ENCODE measurements at regions not wholly inside any gene's neighbourhood (a gene's known extent, or its start where the extent isn't known, plus 50 kb on each side); places are given as distances from the start of the nearest gene placed in this dataset.

DNA sequence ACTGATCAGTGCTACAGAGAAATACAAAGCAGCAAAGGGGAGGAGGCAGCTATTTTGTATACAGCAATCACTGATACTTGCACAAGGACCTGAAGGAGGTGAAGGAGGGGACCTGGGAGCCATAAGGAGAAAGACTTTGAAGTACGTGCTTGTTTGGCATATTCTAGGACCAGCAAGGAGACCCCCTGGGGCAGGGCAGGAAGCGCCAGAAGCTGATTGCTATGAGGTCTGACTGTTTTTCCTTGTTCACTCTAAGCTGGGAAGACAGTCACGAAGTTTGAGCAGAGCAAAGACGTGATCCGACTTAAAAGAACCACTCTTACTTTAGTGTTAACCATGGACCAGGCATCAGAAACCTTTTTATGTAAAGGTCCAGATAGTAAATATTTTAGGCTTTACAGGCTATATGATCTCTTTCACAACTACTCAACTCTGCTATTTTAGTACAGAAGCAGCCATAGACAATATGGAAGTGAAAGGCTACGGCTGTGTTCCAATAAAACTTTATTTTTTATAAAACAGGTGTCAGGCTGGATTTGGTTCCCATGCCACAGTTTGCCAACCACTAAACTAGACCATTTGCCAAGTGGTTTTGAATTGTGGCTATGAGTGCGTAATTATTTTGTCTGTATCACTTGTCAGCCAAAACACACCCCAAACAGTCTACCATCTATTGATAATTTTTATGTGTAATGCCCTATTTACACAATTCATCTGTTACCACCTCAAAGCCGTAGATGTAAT lies 217.9 kb downstream of the PRL start:
- peak; percentile 24 for DNase-seq

DNA sequence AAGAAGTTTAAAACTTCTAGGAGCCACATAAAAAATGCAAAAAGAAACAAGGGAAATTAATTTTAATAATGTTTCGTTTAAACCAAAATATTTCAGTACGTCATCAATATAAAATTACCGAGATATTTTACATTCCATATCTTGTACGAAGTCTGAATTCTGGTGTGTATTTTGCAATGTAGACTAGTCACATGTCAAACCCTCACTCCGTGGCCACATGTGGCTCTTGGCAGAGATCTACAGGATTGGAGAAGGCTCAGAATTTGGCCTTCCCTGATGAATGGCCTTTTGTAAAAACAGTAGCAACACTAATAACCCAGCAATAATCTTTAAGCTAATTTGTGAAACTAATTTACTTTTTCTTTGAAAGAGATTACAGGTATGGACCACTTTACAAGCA lies 217.1 kb downstream of the PRL start:
- DNase-seq, result no peak

DNA sequence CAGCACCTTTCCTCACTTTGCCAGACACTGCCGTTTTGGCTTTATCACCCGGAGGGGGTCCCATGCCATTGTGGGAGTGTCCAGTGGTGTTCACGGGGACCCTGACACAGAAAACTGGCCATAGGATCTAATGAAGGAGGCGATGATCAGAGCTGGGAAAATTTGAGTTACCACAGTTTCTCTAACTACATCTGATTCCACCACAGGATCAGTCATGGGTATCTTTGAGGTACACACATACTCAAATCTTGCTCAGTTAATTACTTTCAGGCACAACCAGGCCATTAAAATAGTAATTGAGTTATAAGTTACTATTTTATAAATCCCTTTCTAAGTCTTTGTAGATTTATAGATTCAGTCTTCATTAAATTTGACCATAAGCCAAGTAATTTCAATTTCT lies 215.1 kb downstream of the PRL start:
- DNase-seq, result no peak

GRCh38 chr6:22082218-22082617 lies 214.6 kb downstream of the PRL start:
- no peak for DNase-seq

- DNase-seq, result no peak
Measured at GRCh38 chr6:22083119-22083518, 213.7 kb downstream of the PRL start.

- peak; percentile 71 for DNase-seq
Measured at GRCh38 chr6:22087960-22088706, 208.7 kb downstream of the PRL start.

- DNase-seq, result no peak
Measured at GRCh38 chr6:22091424-22091948, 205.3 kb downstream of the PRL start.

- DNase-seq, result peak; percentile 74
Measured at GRCh38 chr6:22095836-22096235, 201.0 kb downstream of the PRL start.

GRCh38 chr6:22098601-22099031 lies 198.2 kb downstream of the PRL start:
- DNase-seq, result no peak

- DNase-seq, result no peak
Measured at GRCh38 chr6:22099231-22099630, 197.6 kb downstream of the PRL start.

GRCh38 chr6:22099923-22100322 lies 196.9 kb downstream of the PRL start:
- no peak for DNase-seq

DNA sequence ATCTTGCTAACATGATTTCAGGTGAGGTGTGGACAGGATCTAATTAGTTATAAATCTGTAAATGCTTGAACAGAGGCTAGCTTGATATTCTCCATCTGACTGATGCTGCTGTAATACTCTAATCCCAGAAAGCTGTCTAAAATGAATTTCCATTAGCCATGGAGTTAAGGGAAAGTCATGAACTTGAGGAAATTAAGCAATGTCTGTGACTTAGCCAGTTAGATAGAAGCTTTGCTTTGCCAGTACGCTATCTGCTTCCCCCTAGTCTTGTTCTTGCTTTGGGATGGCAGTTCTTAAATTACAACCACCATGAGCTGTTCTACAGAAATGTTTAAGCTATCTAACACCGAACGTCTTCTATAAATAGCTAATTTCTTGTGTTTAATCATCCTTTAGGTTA lies 195.7 kb downstream of the PRL start:
- DNase-seq, result no peak

DNA sequence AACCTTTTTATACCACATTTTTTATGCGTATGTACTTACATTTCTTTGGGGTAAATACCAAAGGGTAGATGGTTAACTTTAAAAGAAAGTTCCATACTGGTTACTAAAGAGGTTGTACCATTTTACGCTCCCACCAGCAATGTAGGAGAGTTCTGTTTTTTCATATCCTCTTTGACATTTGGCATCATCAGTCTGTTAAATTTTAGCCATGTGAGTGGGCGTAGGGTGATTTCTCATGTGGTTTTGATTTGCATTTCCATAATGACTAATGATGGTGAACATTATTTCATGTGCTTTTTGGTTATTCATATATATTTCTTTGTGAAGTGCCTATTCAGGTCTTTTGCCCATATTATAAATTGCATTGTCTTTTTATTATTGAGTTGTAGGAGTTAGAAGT lies 194.2 kb downstream of the PRL start:
- peak; percentile 35 for DNase-seq

DNA sequence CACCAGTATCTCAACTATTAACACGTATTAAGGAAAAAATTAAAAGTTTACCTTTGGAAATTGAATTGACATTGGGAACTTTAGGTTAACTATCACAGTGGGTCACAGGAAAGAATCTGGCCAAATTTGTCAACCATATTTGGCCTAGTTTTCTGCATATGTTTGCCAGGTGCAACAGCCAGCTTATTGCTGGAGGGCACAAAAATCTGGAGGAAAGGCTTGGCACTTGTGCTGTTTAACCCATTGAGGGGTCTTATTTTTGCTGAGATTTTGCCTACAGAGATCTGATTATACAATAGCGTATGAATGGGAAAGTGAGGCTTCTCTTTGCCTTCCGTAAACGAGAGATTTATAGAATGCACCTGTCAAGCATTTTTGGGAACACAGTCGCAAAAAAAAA lies 190.4 kb downstream of the PRL start:
- no peak for DNase-seq

GRCh38 chr6:22106961-22107360 lies 189.9 kb downstream of the PRL start:
- DNase-seq, result no peak

- DNase-seq, result peak; percentile 12
Measured at GRCh38 chr6:22108199-22108598, 188.6 kb downstream of the PRL start.

- no peak for DNase-seq
Measured at GRCh38 chr6:22110061-22110460, 186.8 kb downstream of the PRL start.

GRCh38 chr6:22112461-22112860 lies 184.4 kb downstream of the PRL start:
- DNase-seq, result no peak

- DNase-seq, result peak; percentile 5
Measured at GRCh38 chr6:22113026-22113766, 183.6 kb downstream of the PRL start.

GRCh38 chr6:22115559-22115958 lies 181.3 kb downstream of the PRL start:
- DNase-seq, result no peak

DNA sequence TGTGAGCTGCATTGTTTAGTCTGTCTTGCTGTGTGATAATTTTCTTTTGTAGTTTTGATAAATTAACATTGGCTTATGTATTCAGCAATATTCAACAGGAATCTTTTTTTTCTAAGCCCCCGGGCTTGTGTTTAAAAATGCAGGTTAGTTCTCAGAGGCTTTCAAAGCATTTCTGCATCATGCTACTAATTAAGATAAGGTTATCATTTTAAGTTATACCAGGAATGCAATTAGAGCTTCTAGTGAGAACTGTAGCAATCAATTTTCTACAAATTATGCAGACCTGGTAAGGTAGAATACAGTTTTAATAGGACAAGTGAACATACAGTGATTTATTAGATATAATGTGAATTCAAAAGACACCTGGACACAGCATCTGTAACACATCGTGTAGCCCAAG lies 179.2 kb downstream of the PRL start:
- no peak for DNase-seq

DNA sequence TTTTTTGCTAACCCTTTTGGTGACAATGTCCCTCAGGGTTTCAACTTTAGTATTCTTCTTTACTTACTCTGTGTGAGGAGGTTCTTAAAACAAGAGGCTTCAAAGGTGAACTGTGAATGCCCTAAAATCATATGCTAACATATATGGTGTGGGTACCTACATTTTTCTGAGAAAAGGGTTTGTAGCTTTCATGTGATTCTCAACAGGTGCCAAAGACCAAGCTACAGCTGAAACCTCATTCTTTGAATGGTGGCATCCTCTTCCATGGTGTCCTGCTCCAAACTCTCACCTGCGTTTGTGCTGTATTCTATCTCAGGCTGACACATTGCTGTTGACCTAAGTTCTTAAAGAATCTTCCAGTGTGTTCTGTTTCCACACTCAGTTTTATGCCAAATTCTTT lies 177.3 kb downstream of the PRL start:
- no peak for DNase-seq

GRCh38 chr6:22124756-22125155 lies 172.1 kb downstream of the PRL start:
- DNase-seq, result no peak

DNA sequence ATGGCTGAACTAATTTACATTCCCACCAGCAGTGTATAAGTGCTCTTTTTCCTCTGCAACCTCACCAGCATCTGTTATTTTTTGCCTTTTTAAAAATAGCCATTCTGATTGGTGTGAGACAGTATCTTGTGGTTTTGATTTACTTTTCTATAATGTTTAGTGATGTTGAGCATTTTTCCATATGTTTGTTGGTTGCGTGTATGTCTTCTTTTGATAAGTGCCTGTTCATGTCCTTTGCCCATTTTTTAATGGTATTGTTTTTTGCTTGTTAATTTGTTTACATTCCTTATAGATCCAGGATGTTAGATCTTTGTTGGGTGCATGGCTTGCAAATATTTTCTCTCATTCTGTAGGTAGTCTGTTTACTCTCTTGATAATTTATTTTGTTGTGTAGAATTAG lies 169.9 kb downstream of the PRL start:
- DNase-seq, result no peak

All from MV-4-11 (cell line).